ENCODE measurements at regions not wholly inside any gene's neighbourhood (a gene's known extent, or its start where the extent isn't known, plus 50 kb on each side); places are given as distances from the start of the nearest gene placed in this dataset.

GRCh38 chr12:93311827-93312226 lies 65.9 kb upstream of the NUDT4 start:
- TF ChIP-seq RAD21 (IDR thresholded peaks at IDR 0.05; ENCODE audit: low read depth) (no peak), SP1 (IDR thresholded peaks at IDR 0.05; ENCODE audit: low read depth) (no peak), CEBPB (IDR thresholded peaks at IDR 0.05; ENCODE audit: low read depth) (no peak), CTCF (IDR thresholded peaks at IDR 0.05 in 2 of 3, conservative IDR thresholded peaks at IDR 0.05 in 1 of 3; ENCODE audit: borderline replicate concordance in 1 of 3, insufficient read depth in 1 of 3, low read depth in 2 of 3, low read length in 2 of 3) (no peak), REST (IDR thresholded peaks at IDR 0.05; ENCODE audit: low read depth) (no peak), EZH2 (IDR thresholded peaks at IDR 0.05) (no peak), ZFX (IDR thresholded peaks at IDR 0.05) (no peak), POLR2AphosphoS5 (IDR thresholded peaks at IDR 0.05; ENCODE audit: low read depth, low read length) (no peak), POLR2A (IDR thresholded peaks at IDR 0.05; ENCODE audit: borderline replicate concordance, extremely low read depth, insufficient read depth, insufficient read length) (no peak), SIN3A (IDR thresholded peaks at IDR 0.05; ENCODE audit: low read depth) (no peak), ZNF274 (IDR thresholded peaks at IDR 0.05; ENCODE audit: low read depth, low read length) (no peak)
